ENCODE measurements at regions not wholly inside any gene's neighbourhood (a gene's known extent, or its start where the extent isn't known, plus 50 kb on each side); places are given as distances from the start of the nearest gene placed in this dataset.
"Not testable (repeated sequence)": the region's sequence is repeated elsewhere in the genome, so short reads cannot be mapped to it uniquely, and the experiment has no call there.

- DNase-seq (ENCODE audit: low read depth) = no peak
These were observed 219.9 kb upstream of the NREP start for GRCh38 chr5:111976705-111977435.

DNA sequence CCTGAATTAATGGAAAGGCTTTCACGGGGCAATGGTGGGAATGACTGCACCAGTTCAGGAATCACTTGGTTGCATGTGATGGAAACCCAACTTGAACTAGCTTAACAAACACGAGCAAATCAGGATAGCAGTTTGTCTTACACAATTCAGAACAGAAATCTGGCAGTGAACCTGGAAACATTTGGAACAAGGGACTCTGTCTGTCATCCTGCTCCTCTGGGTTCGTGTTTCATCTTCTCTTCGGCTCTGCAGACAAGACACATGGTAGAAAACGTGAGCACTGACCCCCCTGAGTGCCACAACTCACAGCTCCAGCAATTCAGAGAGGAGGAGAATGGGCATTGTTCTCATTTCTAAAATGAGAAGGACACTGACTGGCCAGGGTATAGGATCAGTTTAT lies 218.1 kb upstream of the NREP start:
- no peak for DNase-seq (ENCODE audit: low read depth)

- DNase-seq (ENCODE audit: low read depth) = no peak
These were observed 217.0 kb upstream of the NREP start for GRCh38 chr5:111973961-111974360.

GRCh38 chr5:111972548-111972947 lies 215.6 kb upstream of the NREP start:
- DNase-seq (ENCODE audit: low read depth) = no peak

DNA sequence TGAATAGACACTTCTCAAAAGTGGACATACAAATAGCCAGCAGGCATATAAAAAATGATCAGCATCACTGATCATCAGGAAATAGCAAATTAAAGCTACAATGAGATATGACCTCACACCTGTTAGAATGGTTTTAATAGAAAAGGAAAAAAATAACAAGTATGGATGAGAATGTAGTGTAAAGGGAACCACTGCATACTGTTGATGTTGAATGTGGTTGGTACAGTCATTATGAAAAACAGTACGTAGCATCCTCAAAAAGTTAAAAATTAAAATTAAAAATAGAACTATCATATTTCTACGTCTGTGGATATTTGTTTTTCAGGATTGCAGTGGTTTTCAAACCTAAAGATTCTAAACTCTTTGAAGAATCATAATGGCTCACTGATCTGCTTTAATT lies 215.1 kb upstream of the NREP start:
- no peak for DNase-seq (ENCODE audit: low read depth)

DNA sequence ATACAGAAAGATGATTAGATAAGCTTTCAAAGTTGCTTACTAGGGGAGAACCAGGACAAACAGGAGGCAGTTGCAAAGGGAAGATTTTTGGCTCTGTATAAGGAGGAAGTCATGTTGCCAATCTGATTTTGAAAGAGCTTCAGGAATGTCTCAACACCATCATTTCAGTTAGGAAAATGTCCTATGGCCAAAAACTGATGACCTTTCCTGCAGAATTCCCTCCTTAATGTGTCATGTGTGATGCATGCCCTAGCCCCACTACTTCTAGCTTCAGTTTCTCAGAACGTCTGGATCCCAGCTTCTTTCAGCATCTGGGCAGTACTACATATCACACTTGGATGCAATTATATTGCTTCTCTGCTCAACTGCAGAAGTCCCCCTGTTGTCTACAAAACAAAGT lies 211.5 kb upstream of the NREP start:
- no peak for DNase-seq (ENCODE audit: low read depth)

- no peak for DNase-seq (ENCODE audit: low read depth)
These were observed 210.5 kb upstream of the NREP start for GRCh38 chr5:111967463-111967862.

DNA sequence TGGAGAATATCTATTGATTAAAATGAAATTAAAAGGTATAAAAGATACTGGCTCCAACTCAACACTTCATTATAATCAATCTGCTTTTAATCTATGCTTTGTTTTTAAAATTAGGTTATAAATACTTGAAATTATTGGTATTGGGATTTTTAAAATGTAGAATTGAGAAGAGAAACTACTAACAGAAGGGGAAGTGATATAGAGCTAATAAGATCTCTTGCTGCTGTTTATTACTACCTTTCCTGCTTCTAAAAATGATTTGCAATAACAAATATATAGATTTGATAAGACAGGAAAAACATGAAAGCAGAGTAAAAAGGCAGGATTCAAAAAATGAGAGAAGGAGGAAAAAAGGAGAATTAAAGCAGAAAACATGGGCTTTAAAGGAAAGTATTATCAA lies 209.3 kb upstream of the NREP start:
- DNase-seq (ENCODE audit: low read depth) = no peak

GRCh38 chr5:111963555-111963954 lies 206.6 kb upstream of the NREP start:
- no peak for DNase-seq (ENCODE audit: low read depth)

DNA sequence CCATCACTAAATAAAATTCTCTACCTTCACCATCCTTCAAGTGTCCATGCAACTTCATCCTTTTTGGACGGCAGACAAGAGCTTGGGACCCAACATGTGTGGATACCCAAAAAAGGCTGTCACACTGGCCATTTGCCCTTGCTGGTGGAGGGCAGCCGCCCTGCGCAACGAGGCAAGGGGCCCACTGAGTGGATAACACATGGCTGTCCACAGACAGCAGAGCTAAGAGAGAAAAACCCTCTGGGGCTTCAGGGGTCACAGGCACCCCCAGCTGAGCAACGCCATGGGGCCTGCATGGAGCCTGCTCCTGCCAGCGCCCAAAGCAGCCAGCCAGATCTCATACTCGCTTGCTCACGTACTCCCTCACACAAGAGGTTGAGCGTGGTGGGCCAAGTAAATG lies 205.9 kb upstream of the NREP start:
- no peak for DNase-seq (ENCODE audit: low read depth)

GRCh38 chr5:111961862-111962261 lies 204.9 kb upstream of the NREP start:
- DNase-seq (ENCODE audit: low read depth) = no peak

- DNase-seq (ENCODE audit: low read depth) = no peak
These were observed 203.7 kb upstream of the NREP start for GRCh38 chr5:111960476-111961215.

GRCh38 chr5:111958851-111959250 lies 201.9 kb upstream of the NREP start:
- DNase-seq (ENCODE audit: low read depth) = no peak

DNA sequence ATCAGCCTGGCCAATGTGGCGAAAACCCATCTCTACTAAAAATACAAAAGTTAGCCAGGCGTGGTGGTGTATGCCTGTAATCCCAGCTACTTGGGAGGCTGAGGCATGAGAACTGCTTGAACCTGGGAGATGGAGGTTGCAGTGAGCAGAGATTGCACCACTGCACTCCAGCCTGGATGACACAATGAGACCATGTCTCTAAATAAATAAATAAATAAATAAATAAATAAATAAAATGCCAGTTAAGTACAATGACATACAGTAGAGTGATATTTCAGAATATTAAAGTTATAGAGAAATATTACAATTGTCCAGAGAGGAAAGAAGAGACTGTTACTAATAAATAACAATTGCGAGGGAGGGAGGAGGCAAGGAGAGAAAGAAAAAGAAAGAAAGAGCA lies 199.8 kb upstream of the NREP start:
- not testable (repeated sequence) for DNase-seq (ENCODE audit: low read depth)

DNA sequence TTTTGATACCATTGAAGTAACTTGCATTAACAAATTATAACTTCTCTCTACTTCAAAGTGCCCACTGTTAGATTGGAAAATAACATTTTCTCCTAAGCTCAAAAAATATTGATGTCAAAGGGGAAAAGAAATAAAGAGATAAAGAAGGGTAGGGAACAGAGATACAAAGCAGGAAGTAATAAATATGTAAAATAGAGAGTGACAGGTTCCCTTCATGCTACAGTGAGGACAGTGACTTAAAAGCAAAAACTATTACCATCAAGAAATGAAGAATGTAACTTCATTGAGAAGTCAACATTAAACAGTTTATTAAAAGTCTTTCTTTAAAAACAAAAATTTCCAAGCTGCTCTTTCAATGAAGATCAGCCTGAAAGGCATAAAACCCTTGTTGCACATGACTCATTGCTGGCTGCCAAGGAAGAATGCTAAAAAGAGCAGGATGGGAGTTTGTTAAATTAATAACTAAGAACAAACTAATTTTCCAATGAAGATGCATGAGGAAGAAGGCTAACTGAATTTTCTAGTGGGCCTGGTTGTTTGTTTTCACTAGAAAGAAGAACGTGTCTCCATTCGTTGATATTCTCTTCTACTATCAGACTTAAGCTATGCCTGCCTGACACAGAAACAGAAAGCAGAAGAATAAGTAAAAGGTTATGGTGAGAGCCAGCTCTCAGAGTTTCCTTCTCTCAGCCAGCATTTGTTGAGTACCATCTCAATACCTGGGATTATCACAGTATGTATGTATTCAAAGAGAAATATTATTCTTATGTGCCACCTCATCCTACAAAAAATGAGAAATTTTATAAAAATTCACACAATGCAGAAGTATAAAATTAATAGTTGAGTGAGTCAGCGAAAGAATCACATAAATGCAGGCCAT lies 197.8 kb upstream of the NREP start:
- DNase-seq (ENCODE audit: low read depth) = no peak

DNA sequence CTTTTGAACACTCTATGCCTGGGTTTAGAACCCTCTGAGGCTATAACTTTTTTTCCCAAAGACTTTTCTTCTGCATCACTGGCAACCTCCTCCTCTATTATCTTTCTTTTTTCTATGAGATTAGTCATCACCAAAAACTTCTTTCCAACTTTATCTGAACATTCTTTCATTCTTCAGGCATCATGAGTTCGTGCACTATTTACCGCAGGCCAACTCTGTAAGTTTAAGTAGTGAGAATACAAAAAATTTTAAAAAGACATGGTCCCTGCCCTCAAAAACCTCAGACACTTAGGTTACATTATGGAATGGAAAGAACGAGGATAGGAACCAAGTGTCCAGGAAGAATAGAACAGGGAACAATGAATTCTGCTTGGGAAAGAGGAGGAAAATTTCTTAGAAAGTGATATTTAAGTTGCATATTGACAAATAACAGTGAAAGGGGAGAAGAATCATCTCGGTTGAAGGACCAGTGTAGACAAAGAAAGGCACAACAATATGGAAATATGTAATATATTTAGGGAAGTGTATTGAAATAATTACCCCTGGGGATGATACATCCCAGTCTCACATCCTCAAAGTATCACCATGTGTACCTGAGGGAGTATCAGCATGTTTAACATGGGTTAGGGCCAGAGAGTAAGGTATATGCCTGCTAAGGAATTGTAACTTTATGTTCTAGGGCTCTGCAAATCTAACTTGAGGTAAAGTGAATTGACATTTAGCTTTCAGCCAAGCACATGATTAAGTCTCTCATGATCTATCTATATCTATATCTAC lies 196.5 kb upstream of the NREP start:
- peak; percentile 85 for DNase-seq (ENCODE audit: low read depth)

GRCh38 chr5:111952555-111952954 lies 195.6 kb upstream of the NREP start:
- DNase-seq (ENCODE audit: low read depth) = no peak

- no peak for DNase-seq (ENCODE audit: low read depth)
These were observed 193.7 kb upstream of the NREP start for GRCh38 chr5:111950660-111951059.

DNA sequence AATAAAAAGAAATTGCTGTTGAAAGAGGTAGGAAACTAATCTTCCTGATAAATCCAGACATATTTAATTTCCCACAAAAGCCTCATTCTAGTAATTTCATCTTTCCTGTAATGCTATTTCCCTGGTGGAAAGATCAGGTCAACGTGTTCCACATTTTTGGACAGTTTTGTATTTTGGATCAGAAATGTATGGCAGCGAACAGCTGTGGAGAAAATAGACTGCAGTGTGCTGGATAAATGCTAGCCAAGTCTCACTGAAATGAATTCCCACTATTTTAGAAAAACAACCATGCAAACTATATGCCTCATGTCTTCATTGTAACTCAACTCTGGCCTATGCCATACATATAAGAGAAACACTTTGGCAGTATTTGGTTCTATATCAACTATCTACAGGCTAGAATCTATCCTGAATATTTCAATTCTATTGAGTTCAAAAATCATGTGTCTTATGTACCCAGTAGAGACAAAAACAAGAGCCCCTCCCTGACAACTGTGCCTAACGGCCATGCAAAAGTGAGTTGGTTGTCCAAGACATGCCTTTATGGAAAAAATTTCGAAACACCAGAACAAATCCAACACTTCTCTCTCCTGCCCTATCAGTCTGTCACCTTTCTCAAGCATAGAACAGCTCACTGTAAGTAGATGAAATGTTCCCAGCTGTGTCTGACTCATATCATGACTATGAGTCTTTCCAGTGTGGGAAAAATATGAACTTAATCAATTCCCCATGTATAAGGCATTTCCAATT lies 191.3 kb upstream of the NREP start:
- peak; percentile 95 for DNase-seq (ENCODE audit: low read depth)

DNA sequence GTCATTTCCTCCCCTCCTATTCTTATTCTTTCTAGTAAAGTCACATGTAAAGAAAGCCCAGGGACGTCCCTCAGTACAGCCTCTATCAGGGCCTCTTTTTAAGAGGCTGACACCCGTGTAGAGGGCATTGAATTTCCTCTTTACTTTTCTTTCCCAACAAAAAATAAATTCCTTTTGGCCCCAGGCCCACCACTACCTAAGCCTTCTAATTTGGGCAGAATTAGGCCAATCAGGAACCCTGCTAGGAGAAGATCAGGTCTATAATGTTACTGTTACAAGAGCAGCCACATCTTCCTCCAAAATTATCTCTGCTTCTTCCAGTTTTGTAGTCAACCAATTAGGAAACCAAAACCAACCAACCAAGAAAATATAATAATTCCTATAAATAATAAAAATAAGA lies 189.6 kb upstream of the NREP start:
- DNase-seq (ENCODE audit: low read depth) = no peak

- no peak for DNase-seq (ENCODE audit: low read depth)
These were observed 188.5 kb upstream of the NREP start for GRCh38 chr5:111945535-111945934.
